GM23338 (cell line): ENCODE measurements at regions not wholly inside any gene's neighbourhood (a gene's known extent, or its start where the extent isn't known, plus 50 kb on each side); places are given as distances from the start of the nearest gene placed in this dataset.

Source experiments
- ATAC-seq: fragments of 200-7000 bp; cut with Tn5 transposase; 3 replicates; pipeline ENCODE4 v1.9.1; 2020
- DNase-seq: peaks from one replicate; pipeline ENCODE4 v3.0.0-alpha.2; 2015; ENCODE audit warnings: low spot score
- H2AFZ ChIP-seq: fragments of 200-600 bp; sonication (generic); 2 replicates; pipeline ENCODE4 v1.8.0; 2016; ENCODE audit warnings: antibody characterized with exemption, mild to moderate bottlenecking, moderate library complexity
- H3F3A ChIP-seq: fragments of 200-600 bp; sonication (generic); replicated peaks from 2 replicates; pipeline ENCODE4 v1.8.0; 2017; ENCODE audit warnings: antibody characterized with exemption, mixed run types, low read depth
- H3K27ac ChIP-seq: fragments of 200-600 bp; sonication (generic); 2 replicates; pipeline ENCODE4 v1.6.1; 2016; ENCODE audit warnings: low read depth
- H3K27me3 ChIP-seq: fragments of 200-600 bp; sonication (generic); 2 replicates; pipeline ENCODE4 v1.8.0; 2016; ENCODE audit warnings: mild to moderate bottlenecking, mixed run types, moderate library complexity; ENCODE audit not compliant: insufficient read depth
- H3K36me3 ChIP-seq: fragments of 200-600 bp; sonication (generic); 2 replicates; pipeline ENCODE4 v1.8.0; 2016; ENCODE audit warnings: mild to moderate bottlenecking; ENCODE audit not compliant: insufficient read depth
- H3K4me1 ChIP-seq: fragments of 200-600 bp; sonication (generic); 2 replicates; pipeline ENCODE4 v1.8.0; 2016; ENCODE audit warnings: mild to moderate bottlenecking, moderate library complexity; ENCODE audit not compliant: insufficient read depth
- H3K4me2 ChIP-seq: fragments of 200-600 bp; sonication (generic); 2 replicates; pipeline ENCODE4 v1.7.1; 2017; ENCODE audit warnings: mixed run types
- H3K4me3 ChIP-seq: fragments of 200-600 bp; sonication (generic); 2 replicates; pipeline ENCODE4 v1.6.1; 2016; ENCODE audit warnings: mixed run types
- H3K79me2 ChIP-seq: fragments of 200-600 bp; sonication (generic); replicated peaks from 2 replicates; pipeline ENCODE4 v1.8.0; 2017; ENCODE audit warnings: mild to moderate bottlenecking; ENCODE audit not compliant: insufficient read depth
- H3K9me2 ChIP-seq: fragments of 200-600 bp; sonication (generic); 2 replicates; pipeline ENCODE4 v1.8.0; 2017; ENCODE audit not compliant: insufficient read depth
- H4K20me1 ChIP-seq: fragments of 200-600 bp; sonication (generic); replicated peaks from 2 replicates; pipeline ENCODE4 v1.8.0; 2017; ENCODE audit warnings: mild to moderate bottlenecking; ENCODE audit not compliant: insufficient read depth
- H3K27ac Mint-ChIP-seq: 2 replicates; pipeline ENCODE4 v1.8.0; 2020; ENCODE audit warnings: inconsistent platforms, mild to moderate bottlenecking, moderate library complexity, mixed read lengths
- H3K27me3 Mint-ChIP-seq: 3 replicates; pipeline ENCODE4 v1.8.0; 2022; ENCODE audit warnings: low read depth, mild to moderate bottlenecking, moderate library complexity, mixed read lengths, inconsistent platforms; ENCODE audit not compliant: insufficient read depth, poor library complexity
- H3K36me3 Mint-ChIP-seq: 3 replicates; pipeline ENCODE4 v1.8.0; 2021; ENCODE audit warnings: low read depth, mild to moderate bottlenecking, inconsistent platforms, moderate library complexity, mixed read lengths
- H3K4me1 Mint-ChIP-seq: 3 replicates; pipeline ENCODE4 v1.8.0; 2020; ENCODE audit warnings: mild to moderate bottlenecking, inconsistent platforms, mixed read lengths
- H3K4me3 Mint-ChIP-seq: 3 replicates; pipeline ENCODE4 v1.8.0; 2021; ENCODE audit warnings: moderate library complexity, mild to moderate bottlenecking, inconsistent platforms, mixed read lengths
- H3K9me3 Mint-ChIP-seq: 3 replicates; pipeline ENCODE4 v1.8.0; 2020; ENCODE audit warnings: moderate library complexity, mild to moderate bottlenecking, inconsistent platforms, mixed read lengths
- CREB1 ChIP-seq: fragments of 250-450 bp; sonication (Bioruptor Pico); IDR thresholded peaks from 2 replicates; pipeline ENCODE4 v1.5.0; 2020; ENCODE audit warnings: low read depth, mild to moderate bottlenecking, moderate library complexity
- CTCF ChIP-seq, 2 experiments: fragments of 200-600 bp in 1 of 2; sonication (generic) in 1 of 2; conservative IDR thresholded peaks; 2 replicates each; pipeline versions ENCODE4 v1.5.1 to v1.6.1; 2016 to 2017; ENCODE audit warnings: antibody characterized with exemption in 2 of 2, low read depth in 2 of 2, mild to moderate bottlenecking in 2 of 2, moderate library complexity in 1 of 2
- EZH2 ChIP-seq: fragments of 200-600 bp; sonication (generic); IDR thresholded peaks from one replicate; pipeline ENCODE4 v1.8.0; 2017; ENCODE audit warnings: antibody characterized with exemption, mild to moderate bottlenecking, low read depth; ENCODE audit not compliant: unreplicated experiment
- EZH2phosphoT487 ChIP-seq: fragments of 200-600 bp; sonication (generic); IDR thresholded peaks from one replicate; pipeline ENCODE4 v1.8.1; 2018; ENCODE audit warnings: antibody characterized with exemption; ENCODE audit not compliant: unreplicated experiment
- NANOG ChIP-seq: IDR thresholded peaks from 2 replicates; pipeline ENCODE4 v1.6.1; 2016; ENCODE audit warnings: antibody characterized with exemption, borderline replicate concordance
- POLR2AphosphoS5 ChIP-seq: IDR thresholded peaks from 2 replicates; pipeline ENCODE4 v1.6.1; 2016; ENCODE audit warnings: antibody characterized with exemption, low read depth
- STAT1 ChIP-seq: IDR thresholded peaks from one replicate; pipeline ENCODE4 v1.6.1; 2016; ENCODE audit warnings: antibody characterized with exemption; ENCODE audit not compliant: unreplicated experiment
- ZNF114 ChIP-seq: fragments of 250-450 bp; sonication (Bioruptor Pico); IDR thresholded peaks from 2 replicates; pipeline ENCODE4 v1.5.0; 2020; ENCODE audit warnings: mild to moderate bottlenecking, moderate library complexity
- ZNF331 ChIP-seq: fragments of 250-450 bp; sonication (Bioruptor Pico); IDR thresholded peaks from 2 replicates; pipeline ENCODE4 v1.5.0; 2020; ENCODE audit warnings: low read depth, mild to moderate bottlenecking, moderate library complexity
- TF ChIP-seq, protein P1 (sequence below): fragments of 250-450 bp; sonication (Bioruptor Pico); IDR thresholded peaks from 2 replicates; pipeline ENCODE4 v1.5.0; 2020; ENCODE audit warnings: mild to moderate bottlenecking, moderate library complexity
- TF ChIP-seq, protein P2 (sequence below): IDR thresholded peaks from 2 replicates; pipeline ENCODE4 v1.6.1; 2016; ENCODE audit warnings: antibody characterized with exemption

GRCh38 chr1:232414100-232414499 lies 215.8 kb downstream of the SIPA1L2 start (continued):
- TF ChIP-seq, protein P1, sequence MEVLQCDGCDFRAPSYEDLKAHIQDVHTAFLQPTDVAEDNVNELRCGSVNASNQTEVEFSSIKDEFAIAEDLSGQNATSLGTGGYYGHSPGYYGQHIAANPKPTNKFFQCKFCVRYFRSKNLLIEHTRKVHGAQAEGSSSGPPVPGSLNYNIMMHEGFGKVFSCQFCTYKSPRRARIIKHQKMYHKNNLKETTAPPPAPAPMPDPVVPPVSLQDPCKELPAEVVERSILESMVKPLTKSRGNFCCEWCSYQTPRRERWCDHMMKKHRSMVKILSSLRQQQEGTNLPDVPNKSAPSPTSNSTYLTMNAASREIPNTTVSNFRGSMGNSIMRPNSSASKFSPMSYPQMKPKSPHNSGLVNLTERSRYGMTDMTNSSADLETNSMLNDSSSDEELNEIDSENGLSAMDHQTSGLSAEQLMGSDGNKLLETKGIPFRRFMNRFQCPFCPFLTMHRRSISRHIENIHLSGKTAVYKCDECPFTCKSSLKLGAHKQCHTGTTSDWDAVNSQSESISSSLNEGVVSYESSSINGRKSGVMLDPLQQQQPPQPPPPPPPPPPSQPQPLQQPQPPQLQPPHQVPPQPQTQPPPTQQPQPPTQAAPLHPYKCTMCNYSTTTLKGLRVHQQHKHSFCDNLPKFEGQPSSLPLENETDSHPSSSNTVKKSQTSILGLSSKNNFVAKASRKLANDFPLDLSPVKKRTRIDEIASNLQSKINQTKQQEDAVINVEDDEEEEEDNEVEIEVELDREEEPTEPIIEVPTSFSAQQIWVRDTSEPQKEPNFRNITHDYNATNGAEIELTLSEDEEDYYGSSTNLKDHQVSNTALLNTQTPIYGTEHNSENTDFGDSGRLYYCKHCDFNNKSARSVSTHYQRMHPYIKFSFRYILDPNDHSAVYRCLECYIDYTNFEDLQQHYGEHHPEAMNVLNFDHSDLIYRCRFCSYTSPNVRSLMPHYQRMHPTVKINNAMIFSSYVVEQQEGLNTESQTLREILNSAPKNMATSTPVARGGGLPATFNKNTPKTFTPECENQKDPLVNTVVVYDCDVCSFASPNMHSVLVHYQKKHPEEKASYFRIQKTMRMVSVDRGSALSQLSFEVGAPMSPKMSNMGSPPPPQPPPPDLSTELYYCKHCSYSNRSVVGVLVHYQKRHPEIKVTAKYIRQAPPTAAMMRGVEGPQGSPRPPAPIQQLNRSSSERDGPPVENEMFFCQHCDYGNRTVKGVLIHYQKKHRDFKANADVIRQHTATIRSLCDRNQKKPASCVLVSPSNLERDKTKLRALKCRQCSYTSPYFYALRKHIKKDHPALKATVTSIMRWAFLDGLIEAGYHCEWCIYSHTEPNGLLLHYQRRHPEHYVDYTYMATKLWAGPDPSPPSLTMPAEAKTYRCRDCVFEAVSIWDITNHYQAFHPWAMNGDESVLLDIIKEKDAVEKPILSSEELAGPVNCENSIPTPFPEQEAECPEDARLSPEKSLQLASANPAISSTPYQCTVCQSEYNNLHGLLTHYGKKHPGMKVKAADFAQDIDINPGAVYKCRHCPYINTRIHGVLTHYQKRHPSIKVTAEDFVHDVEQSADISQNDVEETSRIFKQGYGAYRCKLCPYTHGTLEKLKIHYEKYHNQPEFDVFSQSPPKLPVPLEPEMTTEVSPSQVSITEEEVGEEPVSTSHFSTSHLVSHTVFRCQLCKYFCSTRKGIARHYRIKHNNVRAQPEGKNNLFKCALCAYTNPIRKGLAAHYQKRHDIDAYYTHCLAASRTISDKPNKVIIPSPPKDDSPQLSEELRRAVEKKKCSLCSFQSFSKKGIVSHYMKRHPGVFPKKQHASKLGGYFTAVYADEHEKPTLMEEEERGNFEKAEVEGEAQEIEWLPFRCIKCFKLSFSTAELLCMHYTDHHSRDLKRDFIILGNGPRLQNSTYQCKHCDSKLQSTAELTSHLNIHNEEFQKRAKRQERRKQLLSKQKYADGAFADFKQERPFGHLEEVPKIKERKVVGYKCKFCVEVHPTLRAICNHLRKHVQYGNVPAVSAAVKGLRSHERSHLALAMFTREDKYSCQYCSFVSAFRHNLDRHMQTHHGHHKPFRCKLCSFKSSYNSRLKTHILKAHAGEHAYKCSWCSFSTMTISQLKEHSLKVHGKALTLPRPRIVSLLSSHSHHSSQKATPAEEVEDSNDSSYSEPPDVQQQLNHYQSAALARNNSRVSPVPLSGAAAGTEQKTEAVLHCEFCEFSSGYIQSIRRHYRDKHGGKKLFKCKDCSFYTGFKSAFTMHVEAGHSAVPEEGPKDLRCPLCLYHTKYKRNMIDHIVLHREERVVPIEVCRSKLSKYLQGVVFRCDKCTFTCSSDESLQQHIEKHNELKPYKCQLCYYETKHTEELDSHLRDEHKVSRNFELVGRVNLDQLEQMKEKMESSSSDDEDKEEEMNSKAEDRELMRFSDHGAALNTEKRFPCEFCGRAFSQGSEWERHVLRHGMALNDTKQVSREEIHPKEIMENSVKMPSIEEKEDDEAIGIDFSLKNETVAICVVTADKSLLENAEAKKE = no peak
- TF ChIP-seq CREB1 (CRISPR knock-in tag) (no peak), ZNF331 (no peak), NANOG (no peak), CTCF (conservative IDR thresholded peaks at IDR 0.05; ENCODE audit: low read depth in 2 of 2) (no peak), EZH2 (no peak), ZNF114 (CRISPR knock-in tag) (no peak), POLR2AphosphoS5 (no peak)

DNA sequence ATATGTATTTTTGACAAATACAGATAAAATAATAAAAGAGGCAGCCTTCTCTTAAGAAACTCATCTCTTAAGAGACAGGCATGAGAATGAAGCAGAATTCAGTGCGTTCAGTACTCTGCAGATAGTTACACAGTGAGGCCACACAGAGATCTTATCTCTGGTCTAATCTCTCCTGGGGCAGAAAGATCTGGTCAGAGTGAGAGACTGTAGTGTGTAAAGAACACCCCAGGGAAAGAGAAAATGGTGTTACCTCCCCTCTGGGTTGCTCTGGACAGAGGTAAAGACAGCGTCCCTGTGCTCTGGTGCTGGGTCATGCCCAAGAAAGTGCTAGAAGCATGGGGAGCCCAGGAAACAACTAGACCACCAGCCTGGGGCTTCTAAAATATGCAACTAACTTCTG lies 216.3 kb downstream of the SIPA1L2 start:
- Mint-ChIP-seq H3K9me3 (peaks cover 8% of the 10 kb centered on the region; the same call in 2 of the 3 replicates), H3K4me3 (no peak overlapping the region), H3K4me1 (no peaks in the 10 kb centered on the region), H3K36me3 (peaks cover 8% of the 10 kb centered on the region), H3K27me3 (no peaks in the 10 kb centered on the region), H3K27ac (no peak overlapping the region)
- Histone ChIP-seq H4K20me1 (no peaks in the 10 kb centered on the region; the same call in 1 of the 2 replicates), H3K4me3 (no peak overlapping the region), H3K27me3 (no peaks in the 10 kb centered on the region), H2AFZ (no peak overlapping the region), H3K27ac (no peak overlapping the region), H3K79me2 (no peaks in the 10 kb centered on the region), H3K4me1 (no peaks in the 10 kb centered on the region), H3K36me3 (no peaks in the 10 kb centered on the region), H3K9me2 (no peaks in the 10 kb centered on the region), H3F3A (no peaks in the 10 kb centered on the region), H3K4me2 (no peak overlapping the region)
- ATAC-seq = no peak
- no peak for DNase-seq
- TF ChIP-seq EZH2phosphoT487 (no peak), EZH2 (no peak), CTCF (conservative IDR thresholded peaks at IDR 0.05; ENCODE audit: low read depth in 2 of 2) (no peak), STAT1 (no peak), CREB1 (CRISPR knock-in tag) (no peak), ZNF331 (no peak), ZNF114 (CRISPR knock-in tag) (no peak)
- TF ChIP-seq, protein P2, sequence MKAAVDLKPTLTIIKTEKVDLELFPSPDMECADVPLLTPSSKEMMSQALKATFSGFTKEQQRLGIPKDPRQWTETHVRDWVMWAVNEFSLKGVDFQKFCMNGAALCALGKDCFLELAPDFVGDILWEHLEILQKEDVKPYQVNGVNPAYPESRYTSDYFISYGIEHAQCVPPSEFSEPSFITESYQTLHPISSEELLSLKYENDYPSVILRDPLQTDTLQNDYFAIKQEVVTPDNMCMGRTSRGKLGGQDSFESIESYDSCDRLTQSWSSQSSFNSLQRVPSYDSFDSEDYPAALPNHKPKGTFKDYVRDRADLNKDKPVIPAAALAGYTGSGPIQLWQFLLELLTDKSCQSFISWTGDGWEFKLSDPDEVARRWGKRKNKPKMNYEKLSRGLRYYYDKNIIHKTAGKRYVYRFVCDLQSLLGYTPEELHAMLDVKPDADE = no peak
